LNCAP (cell line): ENCODE measurements at regions not wholly inside any gene's neighbourhood (a gene's known extent, or its start where the extent isn't known, plus 50 kb on each side); places are given as distances from the start of the nearest gene placed in this dataset.

Source experiments
- CTCF ChIP-seq: fragments of 450-650 bp; IDR thresholded peaks from 2 replicates; pipeline ENCODE4 v1.5.1; 2017; ENCODE audit warnings: mild to moderate bottlenecking

GRCh38 chr12:105485921-105486320 is 155.4 kb downstream of the C12orf75 start:
- TF ChIP-seq CTCF, result no peak

DNA sequence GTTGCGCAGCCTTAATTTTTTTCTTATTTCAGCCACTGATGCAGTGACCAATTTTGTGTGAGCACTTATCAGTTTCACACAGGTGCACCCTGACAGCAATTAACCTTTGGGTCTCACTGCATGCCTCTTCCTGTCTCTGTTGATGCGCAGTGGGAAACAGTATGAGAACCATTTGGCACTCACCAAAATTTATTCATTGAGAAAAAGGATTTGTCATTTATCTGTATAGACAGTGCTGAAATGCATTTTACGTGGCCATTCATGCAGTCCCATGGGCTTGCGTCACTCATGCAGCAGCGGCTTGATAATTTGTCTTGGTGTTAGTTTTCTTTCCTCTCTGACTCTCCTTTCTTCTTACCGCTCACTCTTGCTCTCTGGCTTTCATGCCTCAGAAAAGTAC is 157.5 kb downstream of the C12orf75 start:
- no peak for TF ChIP-seq CTCF

DNA sequence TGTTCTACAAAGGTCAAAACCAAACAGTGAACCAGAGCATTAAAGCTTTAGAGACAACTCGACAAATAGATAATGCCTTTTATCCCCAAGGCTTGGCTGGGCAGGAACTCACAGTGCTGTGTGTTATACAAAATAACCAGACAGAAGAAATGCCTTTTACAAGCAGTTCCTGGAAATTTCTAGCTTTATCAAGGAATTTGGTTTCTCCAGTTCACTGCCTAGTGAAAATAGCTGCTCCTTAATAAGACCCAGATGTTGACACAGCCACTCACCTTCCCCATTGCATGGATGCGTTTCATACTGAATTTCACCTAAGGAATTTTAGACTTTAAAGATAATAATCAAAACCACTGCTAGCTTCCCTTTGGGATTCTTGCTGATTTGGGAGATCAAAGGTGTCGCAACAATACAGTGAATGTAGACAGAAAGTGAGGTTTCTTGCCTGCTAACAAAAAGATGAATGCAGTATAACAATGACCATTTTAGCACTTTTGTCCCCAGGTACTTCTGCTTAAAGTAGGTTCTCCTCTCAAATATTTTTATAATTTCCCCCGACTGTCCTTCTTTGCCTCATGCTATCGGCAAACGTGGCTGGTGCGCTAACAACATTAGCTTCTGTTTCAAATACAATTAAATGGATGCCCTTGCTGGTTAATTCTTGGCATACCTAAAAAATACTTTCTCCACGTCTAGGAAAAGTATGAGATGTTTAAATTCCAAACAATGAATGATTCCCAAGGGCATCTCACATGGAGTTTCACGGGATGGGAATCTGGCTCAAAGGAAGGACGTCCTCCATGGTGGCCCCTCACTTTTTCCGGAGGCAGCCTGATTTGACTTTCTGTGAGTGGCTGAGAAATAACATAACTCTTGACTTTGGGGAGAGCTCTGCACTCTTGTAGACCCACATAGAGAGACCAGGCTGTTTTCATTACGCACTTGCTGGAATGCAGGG is 162.4 kb downstream of the C12orf75 start:
- no peak for TF ChIP-seq CTCF

DNA sequence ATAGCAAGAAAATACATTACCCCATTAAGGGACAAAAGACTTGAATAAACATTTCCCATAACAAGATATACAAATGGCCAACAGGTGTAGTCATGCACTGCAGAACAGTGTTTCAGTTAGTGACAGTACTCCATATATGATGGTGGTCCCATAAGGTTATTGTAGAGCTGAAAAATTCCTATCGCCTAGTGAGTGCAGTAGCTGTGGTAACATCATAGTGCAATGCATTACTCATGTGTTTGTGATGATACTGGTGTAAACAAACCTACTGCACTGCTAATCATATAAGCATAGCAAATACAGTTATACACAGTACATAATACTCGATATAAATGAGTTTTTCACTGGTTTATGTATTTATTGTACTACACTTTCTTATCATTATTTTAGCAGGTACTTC is 168.7 kb downstream of the C12orf75 start:
- TF ChIP-seq CTCF, result no peak

GRCh38 chr12:105502426-105502930 is 172.0 kb downstream of the C12orf75 start:
- no peak for TF ChIP-seq CTCF

DNA sequence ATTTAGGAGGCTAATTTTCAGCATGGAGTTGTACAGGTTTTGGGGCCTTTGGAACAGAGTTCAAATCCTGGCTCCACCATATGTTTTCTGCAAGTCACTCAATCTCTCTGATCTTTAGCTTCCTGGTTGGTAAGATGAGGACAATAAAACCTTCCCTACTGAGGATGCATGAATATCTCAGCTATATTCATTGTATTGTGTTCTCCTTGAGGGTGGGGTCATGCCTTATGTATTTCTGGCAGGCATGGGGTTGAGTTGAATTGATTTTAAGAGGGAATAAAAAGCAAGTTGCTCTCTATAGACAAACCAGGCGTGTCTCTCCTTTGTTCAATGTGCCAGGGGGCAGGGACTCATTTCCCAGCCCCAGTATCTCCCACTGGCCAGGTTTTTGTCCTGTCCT is 173.1 kb downstream of the C12orf75 start:
- TF ChIP-seq CTCF, result no peak

GRCh38 chr12:105504286-105504685 is 173.8 kb downstream of the C12orf75 start:
- TF ChIP-seq CTCF, result no peak; the same call in 1 of the 2 replicates
